ENCODE measurements at regions not wholly inside any gene's neighbourhood (a gene's known extent, or its start where the extent isn't known, plus 50 kb on each side); places are given as distances from the start of the nearest gene placed in this dataset.

GRCh38 chr10:3464760-3465405 lies 292.3 kb upstream of the PITRM1 start:
- in situ Hi-C loops (cut with MboI; ENCODE audit: low pct_unique_long_range_greater_than_20kb, low sequenced_read_pairs), result no loop called here
- no peak for DNase-seq

DNA sequence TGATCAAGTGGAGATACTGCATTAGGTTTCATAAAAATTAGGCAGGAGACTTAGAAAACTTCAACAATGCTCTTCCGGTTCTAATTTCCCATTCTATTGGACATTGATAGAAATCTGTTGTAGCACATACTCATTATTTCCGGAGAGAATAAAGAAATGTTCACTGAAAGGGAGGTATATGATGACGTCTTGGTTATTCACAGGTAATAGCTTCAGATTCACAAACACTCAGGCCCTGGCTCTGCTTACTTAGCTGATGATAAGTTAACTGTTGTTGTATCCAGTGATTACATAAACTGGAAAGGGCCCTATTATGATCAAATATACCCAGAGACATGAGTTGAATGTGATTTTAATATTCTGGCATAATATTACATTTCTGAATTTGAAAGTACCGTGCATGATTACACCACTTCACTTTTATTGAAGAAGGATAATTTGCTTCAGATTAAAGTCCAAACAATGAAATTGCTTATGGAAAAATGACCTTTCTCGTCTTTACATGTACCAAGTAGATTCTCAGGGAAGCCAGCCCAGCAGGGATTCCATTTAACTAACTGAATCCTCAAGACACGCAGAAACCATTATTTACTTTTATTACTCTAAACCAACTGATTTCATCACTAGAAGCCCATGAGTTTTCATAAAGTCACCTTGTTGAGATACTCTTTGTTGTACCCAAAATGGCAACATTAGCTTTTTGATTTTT lies 288.0 kb upstream of the PITRM1 start:
- in situ Hi-C loops (cut with MboI; ENCODE audit: low pct_unique_long_range_greater_than_20kb, low sequenced_read_pairs), result no loop called here

DNA sequence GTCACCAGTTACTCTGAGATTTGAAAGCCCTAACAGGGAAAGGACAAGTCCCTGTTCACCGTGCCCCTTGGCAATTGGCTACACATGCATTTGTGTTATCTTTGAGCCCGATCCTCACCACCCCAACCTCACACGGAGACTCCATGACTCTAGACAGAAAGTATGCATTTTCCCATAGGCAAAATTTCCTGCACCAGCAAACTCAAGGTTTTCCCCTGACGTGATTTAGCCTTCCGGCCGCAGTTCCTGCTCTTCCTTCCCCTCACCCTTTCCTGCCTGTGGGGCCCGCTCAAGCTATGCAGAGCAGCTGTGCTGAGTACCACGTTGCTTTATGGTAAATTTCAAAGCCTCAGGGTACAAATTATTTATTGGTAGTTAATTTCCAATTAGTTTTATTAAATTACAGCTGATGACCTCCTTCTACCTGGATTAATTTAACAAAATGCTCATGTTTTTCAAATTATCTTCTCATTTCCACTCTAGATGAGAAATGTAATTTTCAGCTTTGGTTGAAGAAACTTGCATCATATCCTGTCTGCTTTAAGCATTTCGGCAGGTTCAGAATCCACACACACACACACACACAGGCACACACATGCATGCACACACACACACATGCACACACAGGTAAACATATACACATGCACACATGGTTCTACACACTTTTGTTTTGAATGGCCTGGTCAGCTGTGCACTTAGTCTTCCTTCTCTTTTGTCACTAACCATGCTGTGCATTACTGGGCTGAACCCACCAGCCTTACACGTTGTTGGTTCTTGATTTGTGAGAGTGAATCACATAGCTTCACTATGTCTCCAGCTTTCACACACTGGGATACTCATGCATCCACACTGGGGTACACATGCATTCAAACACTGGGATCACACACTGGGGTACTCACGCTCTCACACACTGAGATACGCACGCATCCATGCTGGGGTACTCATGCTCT lies 283.1 kb upstream of the PITRM1 start:
- DNase-seq, result no peak
- in situ Hi-C loops (cut with MboI; ENCODE audit: low pct_unique_long_range_greater_than_20kb, low sequenced_read_pairs), result no loop called here

More for the DNA sequence above, 288.0 kb upstream of the PITRM1 start:
- no peak for DNase-seq

DNA sequence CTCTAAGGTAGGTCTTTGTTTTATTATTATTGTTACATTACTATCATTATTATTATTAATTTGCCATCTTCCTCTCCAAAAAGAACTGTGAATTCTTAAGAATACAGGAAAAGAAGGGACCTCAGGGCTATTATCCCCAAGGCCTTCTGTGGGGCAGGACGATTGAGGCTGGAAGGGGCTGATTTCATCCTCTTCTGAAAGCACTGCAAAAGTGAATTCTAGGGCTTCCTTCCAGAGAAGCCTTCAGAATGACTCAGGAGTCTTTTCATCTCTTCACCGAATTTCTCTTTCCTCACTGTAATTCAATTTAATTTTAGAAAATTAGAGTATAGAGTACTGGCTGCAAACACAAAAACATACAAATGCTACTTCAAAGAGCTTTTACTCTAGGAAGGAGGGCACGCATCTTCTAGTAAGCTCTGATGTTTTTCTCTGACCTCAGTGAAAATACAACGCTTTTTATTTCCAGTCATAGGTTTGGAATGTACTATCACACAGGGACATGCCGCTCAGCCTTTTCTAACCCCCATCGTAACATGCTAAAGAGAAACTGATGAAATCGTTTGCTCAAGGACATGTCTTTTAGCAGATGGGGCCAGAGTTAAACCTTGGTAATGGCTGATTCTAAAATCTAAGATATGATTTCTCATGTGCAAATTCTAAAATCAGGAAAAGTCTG lies 280.2 kb upstream of the PITRM1 start:
- DNase-seq, result no peak
- in situ Hi-C loops (cut with MboI; ENCODE audit: low pct_unique_long_range_greater_than_20kb, low sequenced_read_pairs), result no loop called here

GRCh38 chr10:3452173-3452626 lies 279.6 kb upstream of the PITRM1 start:
- in situ Hi-C loops (cut with MboI; ENCODE audit: low pct_unique_long_range_greater_than_20kb, low sequenced_read_pairs), result no loop called here
- DNase-seq, result no peak

GRCh38 chr10:3451516-3452172 lies 279.1 kb upstream of the PITRM1 start:
- no peak for DNase-seq
- in situ Hi-C loops (cut with MboI; ENCODE audit: low pct_unique_long_range_greater_than_20kb, low sequenced_read_pairs), result no loop called here

- no peak for DNase-seq
- in situ Hi-C loops (cut with MboI; ENCODE audit: low pct_unique_long_range_greater_than_20kb, low sequenced_read_pairs), result no loop called here
Observed at GRCh38 chr10:3446221-3446620, 273.6 kb upstream of the PITRM1 start.

GRCh38 chr10:3445648-3446047 lies 273.1 kb upstream of the PITRM1 start:
- DNase-seq, result no peak
- in situ Hi-C loops (cut with MboI; ENCODE audit: low pct_unique_long_range_greater_than_20kb, low sequenced_read_pairs), result no loop called here

GRCh38 chr10:3442451-3442990 lies 269.9 kb upstream of the PITRM1 start:
- in situ Hi-C loops (cut with MboI; ENCODE audit: low pct_unique_long_range_greater_than_20kb, low sequenced_read_pairs), result no loop called here
- no peak for DNase-seq

GRCh38 chr10:3439183-3439582 lies 266.6 kb upstream of the PITRM1 start:
- no peak for DNase-seq
- in situ Hi-C loops (cut with MboI; ENCODE audit: low pct_unique_long_range_greater_than_20kb, low sequenced_read_pairs), result no loop called here

GRCh38 chr10:3438606-3439005 lies 266.0 kb upstream of the PITRM1 start:
- no peak for DNase-seq
- in situ Hi-C loops (cut with MboI; ENCODE audit: low pct_unique_long_range_greater_than_20kb, low sequenced_read_pairs), result no loop called here

DNA sequence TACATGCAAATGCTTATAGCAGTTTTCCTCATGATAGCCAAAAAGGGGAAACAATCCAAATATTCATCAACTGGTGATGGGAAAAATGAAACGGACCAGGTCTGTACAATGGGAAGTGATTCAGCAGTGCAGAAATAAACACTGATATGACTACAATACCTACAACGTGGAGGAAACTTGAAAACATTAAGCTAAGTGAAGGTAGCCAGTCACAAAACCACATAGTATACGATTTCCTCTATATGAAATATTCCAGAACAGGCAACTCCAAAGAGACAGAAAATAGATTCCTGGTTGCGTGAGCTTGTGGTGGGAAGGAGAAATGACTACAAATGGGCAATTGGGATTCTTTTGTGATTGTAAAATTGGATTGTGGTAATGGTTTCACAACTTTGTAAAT lies 263.1 kb upstream of the PITRM1 start:
- DNase-seq, result no peak
- in situ Hi-C loops (cut with MboI; ENCODE audit: low pct_unique_long_range_greater_than_20kb, low sequenced_read_pairs), result no loop called here

DNA sequence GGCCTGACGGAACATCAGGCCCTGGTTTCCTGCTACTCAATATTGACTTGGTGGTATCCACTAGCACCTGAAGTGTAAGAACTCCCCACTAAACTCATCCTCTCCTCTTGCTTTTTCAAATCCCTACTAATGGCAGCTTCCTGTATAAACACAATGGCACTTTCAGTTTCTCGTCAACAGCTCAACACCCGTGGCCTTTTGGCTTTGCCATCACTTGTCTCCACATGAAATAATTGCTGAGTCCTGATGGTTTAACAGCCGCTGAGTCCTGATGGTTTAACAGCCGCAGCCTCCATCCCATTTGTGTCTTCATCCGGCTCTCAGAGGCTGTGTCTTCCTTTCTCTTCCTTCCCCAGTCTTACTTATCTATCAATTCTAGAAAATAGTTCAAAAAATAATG lies 261.4 kb upstream of the PITRM1 start:
- in situ Hi-C loops (cut with MboI; ENCODE audit: low pct_unique_long_range_greater_than_20kb, low sequenced_read_pairs), result no loop called here
- DNase-seq, result no peak

DNA sequence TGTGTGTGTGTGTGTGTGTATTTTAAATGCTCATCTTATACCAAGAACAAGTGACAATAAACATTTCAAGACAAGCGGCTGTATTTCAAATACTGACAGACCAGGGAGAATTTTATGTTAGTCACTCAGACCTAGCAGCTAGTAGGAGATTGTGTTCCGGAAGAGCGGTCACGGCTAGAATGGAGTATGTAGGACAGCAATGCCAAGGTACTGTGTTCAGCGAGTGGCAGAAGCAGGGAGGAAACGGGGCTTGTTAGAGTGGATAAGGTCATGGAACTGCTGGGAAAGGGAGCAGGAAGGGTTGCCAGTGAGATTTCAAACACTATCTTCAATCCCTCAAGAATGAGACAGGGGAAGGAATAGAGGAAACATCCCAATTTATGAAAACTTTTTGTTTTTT lies 260.5 kb upstream of the PITRM1 start:
- in situ Hi-C loops (cut with MboI; ENCODE audit: low pct_unique_long_range_greater_than_20kb, low sequenced_read_pairs), result no loop called here
- DNase-seq, result no peak

DNA sequence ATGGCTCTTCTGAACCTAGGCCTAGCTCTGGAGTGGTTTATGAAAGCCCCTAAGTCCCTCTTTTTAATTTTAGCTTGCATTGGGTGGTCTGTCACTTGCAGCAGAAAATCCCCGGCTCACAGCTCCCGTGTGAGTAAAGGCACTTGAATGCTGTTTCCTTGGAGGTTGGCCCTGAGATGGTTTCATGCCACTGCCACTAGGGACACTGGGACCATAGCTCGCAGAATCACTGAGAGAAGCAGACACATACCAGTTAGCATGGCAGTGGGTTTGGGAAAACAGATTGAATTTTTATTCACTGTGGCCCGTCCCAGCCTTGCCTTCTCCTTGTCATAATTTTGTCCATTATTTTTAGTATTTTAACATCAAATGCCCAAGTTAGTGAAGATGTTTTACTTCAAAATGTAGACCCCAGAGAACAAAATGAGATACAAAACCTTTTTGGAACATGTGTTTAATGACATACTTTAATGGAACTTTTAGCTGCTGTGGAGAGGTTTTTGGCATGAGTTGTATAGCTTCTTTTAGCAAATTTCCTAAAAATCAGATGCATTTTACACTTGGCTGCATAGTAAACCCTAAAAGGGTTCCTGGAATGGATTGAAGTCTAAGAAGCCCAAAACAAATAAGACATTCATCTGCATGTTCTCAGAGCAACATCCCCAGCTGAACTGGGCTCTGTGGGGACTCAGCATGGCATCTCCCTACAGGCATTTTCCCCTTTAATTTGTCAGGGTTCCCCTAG lies 259.7 kb upstream of the PITRM1 start:
- DNase-seq, result no peak
- in situ Hi-C loops (cut with MboI; ENCODE audit: low pct_unique_long_range_greater_than_20kb, low sequenced_read_pairs), result no loop called here

- DNase-seq, result no peak
- in situ Hi-C loops (cut with MboI; ENCODE audit: low pct_unique_long_range_greater_than_20kb, low sequenced_read_pairs), result no loop called here
Observed at GRCh38 chr10:3430501-3430900, 257.9 kb upstream of the PITRM1 start.

DNA sequence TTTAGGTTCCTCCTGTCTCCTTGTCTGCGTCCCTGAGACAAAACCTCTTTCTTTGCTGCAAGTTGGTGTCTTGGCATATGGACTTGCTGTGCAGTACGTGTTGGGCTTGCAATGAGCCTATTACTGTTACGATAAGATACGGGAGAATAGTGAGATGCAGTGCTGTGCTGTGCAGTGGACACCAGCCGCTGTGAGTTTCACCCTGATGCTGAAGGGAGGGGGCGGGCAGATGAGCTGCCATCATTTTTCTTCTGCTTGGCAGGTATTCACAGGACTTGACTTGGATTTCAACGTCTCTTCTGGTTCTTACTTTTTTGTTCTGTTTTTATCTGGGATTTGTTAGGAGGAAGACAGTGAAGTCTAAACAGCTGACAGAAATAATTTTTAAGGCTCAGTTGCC lies 257.1 kb upstream of the PITRM1 start:
- no peak for DNase-seq
- in situ Hi-C loops (cut with MboI; ENCODE audit: low pct_unique_long_range_greater_than_20kb, low sequenced_read_pairs), result no loop called here

DNA sequence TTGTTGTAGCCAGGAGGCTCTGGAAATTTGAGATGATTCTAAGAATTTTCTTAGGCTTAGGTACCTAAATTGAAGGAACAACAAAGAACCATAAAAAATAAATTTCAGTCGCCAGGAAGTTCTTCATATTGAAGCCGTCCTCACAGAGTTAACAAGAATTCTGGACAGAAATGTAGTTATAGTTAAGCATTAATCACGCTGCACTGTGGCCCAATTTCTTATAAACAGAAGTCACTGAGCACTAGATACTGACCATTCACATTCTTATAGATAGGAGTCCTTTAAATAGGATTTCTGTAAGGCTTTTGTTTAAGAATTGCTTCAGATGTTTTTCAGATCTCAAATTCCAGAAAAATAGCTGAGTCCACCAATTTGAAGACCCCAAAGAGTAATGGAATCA lies 256.2 kb upstream of the PITRM1 start:
- DNase-seq, result no peak

More for the DNA sequence above, 256.2 kb upstream of the PITRM1 start:
- in situ Hi-C loops (cut with MboI; ENCODE audit: low pct_unique_long_range_greater_than_20kb, low sequenced_read_pairs), result no loop called here

All from KBM-7 (cell line).